K562 (cell line): ENCODE measurements at regions not wholly inside any gene's neighbourhood (a gene's known extent, or its start where the extent isn't known, plus 50 kb on each side); places are given as distances from the start of the nearest gene placed in this dataset.

Experiments
- ATAC-seq: fragments of 200-7000 bp; cut with Tn5 transposase; 3 replicates; pipeline ENCODE4 v1.9.1; 2020; ENCODE audit warnings: moderate library complexity
- BruUV-seq: library from RNA; stranded (reverse); fragments of 400-500 nt; replicated peaks from 2 replicates; lab custom pipeline; 2021; lab: Mats Ljungman, UMichigan
- CTCF ChIA-PET: fragments of 300-600 bp; formaldehyde crosslinking; extraction: SDS; loops from one replicate; lab custom pipeline; 2021; ENCODE audit warnings: low intra/inter-chr PET ratio; lab: Yijun Ruan, JAX
- POLR2A ChIA-PET: fragments of 300-600, 350-650 bp; sonication (Branson Sonifier 250); formaldehyde crosslinking; extraction: SDS; loops from one replicate; lab custom pipeline; 2021; ENCODE audit warnings: antibody characterized with exemption, inconsistent platforms; lab: Yijun Ruan, JAX
- DNase-seq, 4 experiments: peaks; one replicate each; pipeline versions ENCODE4 v3.0.0 to v3.0.0-alpha.2; 2011 to 2018; ENCODE audit warnings: low spot score in 3 of 4, mixed read lengths in 3 of 4; ENCODE audit errors: extremely low read depth in 1 of 4
- FAIRE-seq: peaks from 2 replicates; lab custom pipeline; 2011; peaks lifted over from hg19 to GRCh38; lab: Jason Lieb, UNC
- H2AFZ ChIP-seq: 2 replicates; pipeline ENCODE4 v1.6.0; 2011; ENCODE audit warnings: low read depth, low read length, control low read depth, inconsistent platforms
- H3K27ac ChIP-seq: fragments of 200-600 bp; 3 replicates; pipeline ENCODE4 v1.8.0; 2011; ENCODE audit warnings: low read depth, mild to moderate bottlenecking, control low read depth, inconsistent platforms, low read length, moderate library complexity, mixed read lengths; ENCODE audit errors: extremely low read depth
- H3K27me3 ChIP-seq, 2 experiments: fragments of 300-600 bp in 1 of 2; 2 replicates in 1 of 2; 3 replicates in 1 of 2; pipeline versions ENCODE4 v1.6.0 to v1.8.0; 2011; ENCODE audit warnings: inconsistent platforms in 2 of 2, low read length in 2 of 2, mild to moderate bottlenecking in 1 of 2, mixed read lengths in 1 of 2, moderate library complexity in 1 of 2; ENCODE audit not compliant: control insufficient read depth in 2 of 2, insufficient read depth in 2 of 2
- H3K36me3 ChIP-seq: fragments of 300-600 bp; 3 replicates; pipeline ENCODE4 v1.8.0; 2011; ENCODE audit warnings: mild to moderate bottlenecking, low read length, inconsistent platforms; ENCODE audit not compliant: control insufficient read depth, insufficient read depth
- H3K4me1 ChIP-seq, 2 experiments: fragments of 200-600 bp in 1 of 2; replicated peaks in 1 of 2; 2 replicates in 1 of 2; 3 replicates in 1 of 2; pipeline versions ENCODE4 v1.5.1 to v1.8.0; 2011; ENCODE audit warnings: inconsistent platforms in 2 of 2, low read length in 2 of 2, mild to moderate bottlenecking in 1 of 2, mixed read lengths in 1 of 2, moderate library complexity in 1 of 2; ENCODE audit not compliant: control insufficient read depth in 2 of 2, insufficient read depth in 2 of 2
- H3K4me2 ChIP-seq: 2 replicates; pipeline ENCODE4 v1.6.1; 2011; ENCODE audit warnings: low read length, control low read depth, inconsistent platforms, mixed read lengths; ENCODE audit not compliant: insufficient read depth
- H3K4me3 ChIP-seq: fragments of 200-600 bp; sonication (generic), shearing (Covaris generic); 2 replicates; pipeline ENCODE4 v1.5.1; 2016; ENCODE audit warnings: control low read depth, inconsistent platforms
- H3K79me2 ChIP-seq: fragments of 200-600 bp; 3 replicates; pipeline ENCODE4 v1.8.0; 2011; ENCODE audit warnings: low read length, inconsistent platforms; ENCODE audit not compliant: control insufficient read depth, insufficient read depth
- H3K9ac ChIP-seq, 2 experiments: 2 replicates each; pipeline versions ENCODE4 v1.6.0 to v1.6.1; 2011; ENCODE audit warnings: low read depth in 2 of 2, low read length in 2 of 2, control low read depth in 1 of 2, inconsistent platforms in 1 of 2, mild to moderate bottlenecking in 1 of 2, mixed read lengths in 1 of 2; ENCODE audit not compliant: insufficient read depth in 1 of 2
- H3K9me1 ChIP-seq: one replicate; pipeline ENCODE4 v1.6.0; 2011; ENCODE audit warnings: inconsistent platforms, mild to moderate bottlenecking, low read length, moderate library complexity; ENCODE audit not compliant: control insufficient read depth, insufficient read depth
- H3K9me3 ChIP-seq: replicated peaks from 2 replicates; pipeline ENCODE4 v1.5.1; 2011; ENCODE audit warnings: low read depth, low read length, inconsistent platforms; ENCODE audit not compliant: control insufficient read depth, insufficient read depth
- H4K20me1 ChIP-seq: replicated peaks from 2 replicates; pipeline ENCODE4 v1.6.1; 2011; ENCODE audit warnings: low read length, inconsistent platforms, mixed read lengths; ENCODE audit not compliant: control insufficient read depth, insufficient read depth
- ATF7 ChIP-seq: fragments of 450-650 bp; IDR thresholded peaks from 2 replicates; pipeline ENCODE4 v1.7.1; 2014; ENCODE audit warnings: mild to moderate bottlenecking, moderate library complexity
- BRD4 ChIP-seq: fragments of 200-600 bp; sonication (generic); IDR thresholded peaks from 2 replicates; pipeline ENCODE4 v1.6.1; 2017; ENCODE audit warnings: inconsistent platforms
- LEF1 ChIP-seq: fragments of 450-650 bp; IDR thresholded peaks from 2 replicates; pipeline ENCODE4 v1.6.1; 2016; ENCODE audit warnings: mild to moderate bottlenecking
- MAFF ChIP-seq: IDR thresholded peaks from 2 replicates; pipeline ENCODE4 v1.6.1; 2012; ENCODE audit warnings: low read length, improper control_type of control experiment
- MAFK ChIP-seq: IDR thresholded peaks from 2 replicates; pipeline ENCODE4 v1.6.1; 2011; ENCODE audit warnings: low read length, improper control_type of control experiment
- NCOA6 ChIP-seq: fragments of 450-650 bp; IDR thresholded peaks from 2 replicates; pipeline ENCODE4 v1.6.1; 2017; ENCODE audit warnings: mild to moderate bottlenecking
- RNF2 ChIP-seq: sonication (generic); IDR thresholded peaks from 2 replicates; pipeline ENCODE4 v1.6.1; 2016
- TFAM ChIP-seq: fragments of 250-450 bp; sonication (Bioruptor Pico); conservative IDR thresholded peaks from 2 replicates; pipeline ENCODE4 v1.5.0; 2021; ENCODE audit warnings: mild to moderate bottlenecking, moderate library complexity
- ZNF316 ChIP-seq: fragments of 450-650 bp; IDR thresholded peaks from 2 replicates; pipeline ENCODE4 v1.6.1; 2016
- ZNF354B ChIP-seq: fragments of 250-450 bp; sonication (Bioruptor Pico); IDR thresholded peaks from 2 replicates; pipeline ENCODE4 v1.4.0; 2020
- ZNF785 ChIP-seq: fragments of 250-450 bp; sonication (Bioruptor Pico); IDR thresholded peaks from 2 replicates; pipeline ENCODE4 v1.4.0; 2020; ENCODE audit warnings: mild to moderate bottlenecking
- WGBS: fragments of 100-300 bp; shearing (Covaris generic); methylation state at CpG from one replicate; pipeline ENCODE4 v1.1.6; 2016; ENCODE audit warnings: low coverage, mixed read lengths; ENCODE audit not compliant: insufficient coverage; ENCODE audit errors: missing lambda C conversion rate; 5-methylcytosine and 5-hydroxymethylcytosine counted together
- in situ Hi-C: fragments of 300-500 bp; cut with MboI; formaldehyde crosslinking; loops from 4 replicates; pipeline ENCODE4 v1.15.0; 2018; ENCODE audit warnings: inconsistent platforms, mixed read lengths
- intact Hi-C: fragments of 100-400 bp; cut with micrococcal nuclease; formaldehyde crosslinking; loops from 2 replicates; pipeline ENCODE4 v1.14.2; 2022
- TF ChIP-seq, protein P1 (sequence below): fragments of 450-650 bp; IDR thresholded peaks from 2 replicates; pipeline ENCODE4 v1.6.1; 2016; ENCODE audit warnings: missing biosample characterization, missing genetic modification characterization
- TF ChIP-seq, protein P2 (sequence below): fragments of 200-800 bp; sonication (Bioruptor generic); IDR thresholded peaks from 2 replicates; pipeline ENCODE4 v1.6.1; 2017; ENCODE audit warnings: missing genetic modification characterization, missing compliant biosample characterization
- TF ChIP-seq, protein P3 (sequence below): fragments of 450-650 bp; IDR thresholded peaks from 2 replicates; pipeline ENCODE4 v1.6.1; 2016; ENCODE audit warnings: low read depth, mild to moderate bottlenecking, moderate library complexity
- TF ChIP-seq, protein P4 (sequence below): IDR thresholded peaks from 2 replicates; pipeline ENCODE4 v1.6.1; 2012; ENCODE audit warnings: low read depth, low read length, improper control_type of control experiment, borderline replicate concordance

DNA sequence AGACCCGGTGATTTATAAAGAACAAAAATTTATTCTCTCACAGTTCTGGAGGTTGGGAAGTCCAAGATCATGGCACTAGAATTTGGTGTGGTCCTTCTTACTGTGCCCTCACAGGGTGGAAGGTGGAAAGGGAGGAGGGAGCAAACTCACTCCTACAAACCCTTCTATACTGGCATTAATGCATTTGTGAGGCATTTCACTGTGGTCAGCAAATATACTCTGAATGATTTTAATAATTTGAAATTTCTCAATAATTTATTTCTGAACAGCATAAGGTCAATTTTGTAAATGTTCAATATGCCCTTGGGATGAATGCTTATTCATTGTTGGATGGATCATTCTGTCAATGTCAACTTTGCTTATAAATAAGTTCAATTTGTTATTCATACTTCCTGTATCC lies 120.6 kb downstream of the GATA6 start:
- Histone ChIP-seq H3K27ac (no peak overlapping the region), H3K79me2 (no peaks in the 10 kb centered on the region), H3K4me2 (no peak overlapping the region), H3K9me3 (no peaks in the 10 kb centered on the region), H3K36me3 (no peaks in the 10 kb centered on the region), H3K9me1 (no peaks in the 10 kb centered on the region), H3K9ac (no peak overlapping the region), H2AFZ (no peak overlapping the region), H3K4me1 (no peaks in the 10 kb centered on the region), H3K4me3 (no peak overlapping the region), H4K20me1 (no peaks in the 10 kb centered on the region), H3K27me3 (peaks cover 3 to 4% of the 10 kb centered on the region in 2 experiments; a peak in 2 of 5 replicates)
- ATAC-seq (no peak), FAIRE-seq (peak; percentile 56), DNase-seq (no peak)
- intact Hi-C loops: no loop called here
- POLR2A ChIA-PET: no interaction called here
- no TSS peak for BruUV-seq
- CTCF ChIA-PET: no interaction called here
- in situ Hi-C loops: no loop called here
- TF ChIP-seq ZNF316: 0 out of 2 replicates have a peak, but pooled peaks have one; percentile 35
- TF ChIP-seq TFAM (CRISPR knock-in tag): no peak
- no peak for TF ChIP-seq LEF1
- TF ChIP-seq RNF2: no peak
- 0 out of 2 replicates have a peak, but pooled peaks have one; percentile 17 for TF ChIP-seq MAFF
- TF ChIP-seq ZNF354B (CRISPR knock-in tag): no peak
- TF ChIP-seq MAFK: 0 out of 2 replicates have a peak, but pooled peaks have one; percentile 9
- 0% methylated on average over 1 of the region's 1 CpG for WGBS

DNA sequence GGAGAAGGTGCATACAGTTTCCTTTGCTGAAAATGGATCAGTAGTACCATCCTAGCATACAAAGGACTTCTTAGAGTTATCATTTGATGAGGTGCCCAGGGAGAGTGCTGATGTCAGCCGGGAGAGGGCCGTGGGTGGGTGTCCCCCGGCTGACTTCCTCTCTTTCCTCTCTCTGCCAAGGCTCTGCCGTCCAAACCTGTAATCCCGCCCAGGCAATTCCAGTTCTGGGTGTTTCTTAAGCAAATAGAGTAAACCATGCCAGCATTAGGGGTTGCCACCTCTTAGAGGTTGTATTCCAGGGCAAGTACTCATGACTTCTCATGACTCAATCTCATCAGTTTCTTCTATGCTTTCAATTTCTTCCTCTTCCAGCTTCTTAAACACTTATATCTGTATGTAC lies 117.2 kb downstream of the GATA6 start:
- Histone ChIP-seq H4K20me1 (no peaks in the 10 kb centered on the region), H3K4me3 (no peak overlapping the region), H3K4me1 (no peaks in the 10 kb centered on the region), H3K27me3 (peaks cover 3 to 9% of the 10 kb centered on the region in 2 experiments; a peak in 3 of 5 replicates), H3K9me1 (no peaks in the 10 kb centered on the region), H3K4me2 (no peak overlapping the region), H3K36me3 (no peaks in the 10 kb centered on the region), H3K27ac (no peak overlapping the region), H3K79me2 (no peaks in the 10 kb centered on the region), H2AFZ (no peak overlapping the region), H3K9ac (no peak overlapping the region), H3K9me3 (no peaks in the 10 kb centered on the region)
- ATAC-seq: no peak; the same call in 2 of the 3 replicates
- no peak for DNase-seq
- ChIA-PET CTCF (no interaction called here), POLR2A (no interaction called here)
- 0% methylated on average over 5 of the region's 5 CpGs for WGBS
- intact Hi-C loops (no loop called here), in situ Hi-C loops (no loop called here)
- BruUV-seq: no TSS peak
- no peak for FAIRE-seq
- TF ChIP-seq, protein P1, sequence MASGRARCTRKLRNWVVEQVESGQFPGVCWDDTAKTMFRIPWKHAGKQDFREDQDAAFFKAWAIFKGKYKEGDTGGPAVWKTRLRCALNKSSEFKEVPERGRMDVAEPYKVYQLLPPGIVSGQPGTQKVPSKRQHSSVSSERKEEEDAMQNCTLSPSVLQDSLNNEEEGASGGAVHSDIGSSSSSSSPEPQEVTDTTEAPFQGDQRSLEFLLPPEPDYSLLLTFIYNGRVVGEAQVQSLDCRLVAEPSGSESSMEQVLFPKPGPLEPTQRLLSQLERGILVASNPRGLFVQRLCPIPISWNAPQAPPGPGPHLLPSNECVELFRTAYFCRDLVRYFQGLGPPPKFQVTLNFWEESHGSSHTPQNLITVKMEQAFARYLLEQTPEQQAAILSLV: no peak
- TF ChIP-seq BRD4 (no peak), NCOA6 (no peak), ATF7 (no peak), ZNF785 (CRISPR knock-in tag) (no peak)
- TF ChIP-seq, protein P2, sequence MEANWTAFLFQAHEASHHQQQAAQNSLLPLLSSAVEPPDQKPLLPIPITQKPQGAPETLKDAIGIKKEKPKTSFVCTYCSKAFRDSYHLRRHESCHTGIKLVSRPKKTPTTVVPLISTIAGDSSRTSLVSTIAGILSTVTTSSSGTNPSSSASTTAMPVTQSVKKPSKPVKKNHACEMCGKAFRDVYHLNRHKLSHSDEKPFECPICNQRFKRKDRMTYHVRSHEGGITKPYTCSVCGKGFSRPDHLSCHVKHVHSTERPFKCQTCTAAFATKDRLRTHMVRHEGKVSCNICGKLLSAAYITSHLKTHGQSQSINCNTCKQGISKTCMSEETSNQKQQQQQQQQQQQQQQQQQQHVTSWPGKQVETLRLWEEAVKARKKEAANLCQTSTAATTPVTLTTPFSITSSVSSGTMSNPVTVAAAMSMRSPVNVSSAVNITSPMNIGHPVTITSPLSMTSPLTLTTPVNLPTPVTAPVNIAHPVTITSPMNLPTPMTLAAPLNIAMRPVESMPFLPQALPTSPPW (CRISPR knock-in tag): no peak
- TF ChIP-seq, protein P3, sequence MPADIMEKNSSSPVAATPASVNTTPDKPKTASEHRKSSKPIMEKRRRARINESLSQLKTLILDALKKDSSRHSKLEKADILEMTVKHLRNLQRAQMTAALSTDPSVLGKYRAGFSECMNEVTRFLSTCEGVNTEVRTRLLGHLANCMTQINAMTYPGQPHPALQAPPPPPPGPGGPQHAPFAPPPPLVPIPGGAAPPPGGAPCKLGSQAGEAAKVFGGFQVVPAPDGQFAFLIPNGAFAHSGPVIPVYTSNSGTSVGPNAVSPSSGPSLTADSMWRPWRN: no peak
- TF ChIP-seq, protein P4, sequence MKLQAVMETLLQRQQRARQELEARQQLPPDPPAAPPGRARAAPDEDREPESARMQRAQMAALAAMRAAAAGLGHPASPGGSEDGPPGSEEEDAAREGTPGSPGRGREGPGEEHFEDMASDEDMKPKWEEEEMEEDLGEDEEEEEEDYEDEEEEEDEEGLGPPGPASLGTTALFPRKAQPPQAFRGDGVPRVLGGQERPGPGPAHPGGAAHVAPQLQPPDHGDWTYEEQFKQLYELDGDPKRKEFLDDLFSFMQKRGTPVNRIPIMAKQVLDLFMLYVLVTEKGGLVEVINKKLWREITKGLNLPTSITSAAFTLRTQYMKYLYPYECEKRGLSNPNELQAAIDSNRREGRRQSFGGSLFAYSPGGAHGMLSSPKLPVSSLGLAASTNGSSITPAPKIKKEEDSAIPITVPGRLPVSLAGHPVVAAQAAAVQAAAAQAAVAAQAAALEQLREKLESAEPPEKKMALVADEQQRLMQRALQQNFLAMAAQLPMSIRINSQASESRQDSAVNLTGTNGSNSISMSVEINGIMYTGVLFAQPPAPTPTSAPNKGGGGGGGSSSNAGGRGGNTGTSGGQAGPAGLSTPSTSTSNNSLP: no peak
